ENCODE measurements at regions not wholly inside any gene's neighbourhood (a gene's known extent, or its start where the extent isn't known, plus 50 kb on each side); places are given as distances from the start of the nearest gene placed in this dataset.

DNA sequence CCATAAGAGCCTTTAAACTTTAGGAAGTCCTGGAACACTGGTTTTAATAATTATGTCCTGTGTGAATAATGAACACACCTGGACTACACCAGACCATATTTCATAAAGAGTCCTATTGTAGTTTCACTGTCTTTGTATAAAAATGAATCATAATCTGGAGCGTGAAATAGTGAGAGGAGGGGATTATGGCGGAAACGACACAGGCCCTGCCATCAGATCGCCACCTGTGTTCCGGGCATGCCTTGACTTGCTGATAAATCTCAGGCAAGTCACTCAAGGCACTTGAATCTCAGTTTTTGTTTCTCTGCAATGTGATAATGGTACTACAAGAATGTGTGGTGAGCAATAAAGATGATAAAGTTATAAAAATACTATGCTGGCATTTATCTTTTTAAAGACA is 995.5 kb downstream of the MCTP2 start:
- no peak for TF ChIP-seq EZH2 (IDR thresholded peaks at IDR 0.05; ENCODE audit: borderline replicate concordance, low read depth, low read length, poor library complexity, severe bottlenecking)
- Histone ChIP-seq H3K36me3 (ENCODE audit: insufficient read depth, low read length, poor library complexity, severe bottlenecking) (no peaks in the 10 kb centered on the region), H3K9me3 (ENCODE audit: low read depth, low read length, poor library complexity, severe bottlenecking) (no peaks in the 10 kb centered on the region), H3K27ac (ENCODE audit: low read depth, low read length, poor library complexity, severe bottlenecking) (no peak overlapping the region), H3K27me3 (replicated peaks; ENCODE audit: insufficient read depth, low read depth, low read length, poor library complexity) (no peaks in the 10 kb centered on the region), H3K4me1 (ENCODE audit: insufficient read depth, low read length, poor library complexity, severe bottlenecking) (no peaks in the 10 kb centered on the region), H3K4me3 (ENCODE audit: low read depth, low read length, poor library complexity, severe bottlenecking) (no peak overlapping the region)
- BruUV-seq (replicated peaks), result no TSS peak
- CTCF ChIA-PET, result no interaction called here
- no peak for DNase-seq (ENCODE audit: low spot score)
- intact Hi-C loops (cut with micrococcal nuclease; ENCODE audit: unreplicated experiment), result no loop called here
- POLR2A ChIA-PET (ENCODE audit: low non-redundant PET), result no interaction called here

DNA sequence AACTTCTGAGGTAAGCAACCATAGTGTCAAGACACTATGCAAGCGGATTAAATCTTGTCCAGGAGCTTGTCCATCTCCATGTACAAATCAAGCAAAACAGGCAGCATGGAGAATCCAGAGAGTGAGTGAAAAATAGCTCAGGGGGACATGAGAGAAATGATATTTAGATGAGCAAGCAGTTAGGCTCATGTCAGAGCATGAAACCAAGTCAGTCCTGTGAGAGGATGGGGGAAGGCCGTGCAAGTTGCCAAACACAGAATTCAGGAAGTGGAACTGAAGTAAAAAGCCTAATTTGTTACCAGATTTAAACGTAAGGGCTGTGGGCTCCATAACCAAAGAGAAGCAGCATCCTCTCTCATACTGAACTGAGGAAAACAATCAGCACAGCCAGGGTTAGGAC is 995.9 kb downstream of the MCTP2 start:
- no TSS peak for BruUV-seq (replicated peaks)
- no peaks in the 10 kb centered on the region for H3K4me1 ChIP-seq (ENCODE audit: insufficient read depth, low read length, poor library complexity, severe bottlenecking)
- H3K27me3 ChIP-seq (replicated peaks; ENCODE audit: insufficient read depth, low read depth, low read length, poor library complexity), result no peaks in the 10 kb centered on the region
- intact Hi-C loops (cut with micrococcal nuclease; ENCODE audit: unreplicated experiment), result no loop called here
- no peaks in the 10 kb centered on the region for H3K36me3 ChIP-seq (ENCODE audit: insufficient read depth, low read length, poor library complexity, severe bottlenecking)
- no peak for DNase-seq (ENCODE audit: low spot score)
- H3K4me3 ChIP-seq (ENCODE audit: low read depth, low read length, poor library complexity, severe bottlenecking), result no peak overlapping the region
- CTCF ChIA-PET, result no interaction called here
- POLR2A ChIA-PET (ENCODE audit: low non-redundant PET), result no interaction called here
- TF ChIP-seq EZH2 (IDR thresholded peaks at IDR 0.05; ENCODE audit: borderline replicate concordance, low read depth, low read length, poor library complexity, severe bottlenecking), result no peak
- TF ChIP-seq, protein P1, sequence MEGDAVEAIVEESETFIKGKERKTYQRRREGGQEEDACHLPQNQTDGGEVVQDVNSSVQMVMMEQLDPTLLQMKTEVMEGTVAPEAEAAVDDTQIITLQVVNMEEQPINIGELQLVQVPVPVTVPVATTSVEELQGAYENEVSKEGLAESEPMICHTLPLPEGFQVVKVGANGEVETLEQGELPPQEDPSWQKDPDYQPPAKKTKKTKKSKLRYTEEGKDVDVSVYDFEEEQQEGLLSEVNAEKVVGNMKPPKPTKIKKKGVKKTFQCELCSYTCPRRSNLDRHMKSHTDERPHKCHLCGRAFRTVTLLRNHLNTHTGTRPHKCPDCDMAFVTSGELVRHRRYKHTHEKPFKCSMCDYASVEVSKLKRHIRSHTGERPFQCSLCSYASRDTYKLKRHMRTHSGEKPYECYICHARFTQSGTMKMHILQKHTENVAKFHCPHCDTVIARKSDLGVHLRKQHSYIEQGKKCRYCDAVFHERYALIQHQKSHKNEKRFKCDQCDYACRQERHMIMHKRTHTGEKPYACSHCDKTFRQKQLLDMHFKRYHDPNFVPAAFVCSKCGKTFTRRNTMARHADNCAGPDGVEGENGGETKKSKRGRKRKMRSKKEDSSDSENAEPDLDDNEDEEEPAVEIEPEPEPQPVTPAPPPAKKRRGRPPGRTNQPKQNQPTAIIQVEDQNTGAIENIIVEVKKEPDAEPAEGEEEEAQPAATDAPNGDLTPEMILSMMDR (conservative IDR thresholded peaks at IDR 0.05; ENCODE audit: low read depth, low read length), result no peak
- no peak overlapping the region for H3K27ac ChIP-seq (ENCODE audit: low read depth, low read length, poor library complexity, severe bottlenecking)
- no peaks in the 10 kb centered on the region for H3K9me3 ChIP-seq (ENCODE audit: low read depth, low read length, poor library complexity, severe bottlenecking)

DNA sequence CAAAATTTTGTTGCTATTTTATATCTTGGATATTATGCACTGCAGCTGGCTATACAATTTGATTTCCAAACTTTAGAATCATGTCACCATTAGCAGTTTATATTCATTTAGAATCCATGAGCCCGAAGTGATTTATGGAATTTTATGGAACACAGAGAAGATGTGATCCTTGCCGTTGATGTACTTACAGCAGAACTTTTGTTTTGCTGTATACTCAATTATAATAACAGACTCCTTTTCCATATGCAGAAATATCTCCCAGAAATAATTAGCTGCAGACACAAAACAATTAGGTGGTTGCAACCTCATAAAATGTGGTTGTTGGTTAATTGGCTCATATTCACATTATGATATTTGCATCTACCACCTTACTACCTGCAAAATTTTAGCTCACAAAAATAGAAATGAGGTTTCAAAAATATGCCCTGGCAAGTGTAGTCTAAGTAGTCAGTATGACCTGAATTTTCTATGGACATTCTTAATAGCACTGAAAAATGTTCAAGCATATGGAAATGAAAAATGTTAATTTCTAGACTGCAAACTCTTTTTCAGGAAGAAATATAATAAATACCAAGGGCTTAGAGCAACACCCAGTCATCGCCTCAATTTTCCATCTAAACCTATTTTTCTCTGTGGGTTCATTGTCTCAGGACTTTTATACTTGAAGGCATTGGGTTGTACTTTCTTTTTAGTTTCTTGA is 997.6 kb downstream of the MCTP2 start:
- Histone ChIP-seq H3K4me1 (ENCODE audit: insufficient read depth, low read length, poor library complexity, severe bottlenecking) (no peaks in the 10 kb centered on the region), H3K4me3 (ENCODE audit: low read depth, low read length, poor library complexity, severe bottlenecking) (no peak overlapping the region), H3K27ac (ENCODE audit: low read depth, low read length, poor library complexity, severe bottlenecking) (no peak overlapping the region), H3K27me3 (replicated peaks; ENCODE audit: insufficient read depth, low read depth, low read length, poor library complexity) (no peaks in the 10 kb centered on the region), H3K36me3 (ENCODE audit: insufficient read depth, low read length, poor library complexity, severe bottlenecking) (no peaks in the 10 kb centered on the region), H3K9me3 (ENCODE audit: low read depth, low read length, poor library complexity, severe bottlenecking) (no peaks in the 10 kb centered on the region)
- intact Hi-C loops (cut with micrococcal nuclease; ENCODE audit: unreplicated experiment), result no loop called here
- no peak for TF ChIP-seq EZH2 (IDR thresholded peaks at IDR 0.05; ENCODE audit: borderline replicate concordance, low read depth, low read length, poor library complexity, severe bottlenecking)
- TF ChIP-seq, protein P1 (conservative IDR thresholded peaks at IDR 0.05; ENCODE audit: low read depth, low read length), result no peak
- no TSS peak for BruUV-seq (replicated peaks)
- CTCF ChIA-PET, result no interaction called here
- POLR2A ChIA-PET (ENCODE audit: low non-redundant PET), result interaction anchor here (0.7 kb wide), 1 partner anchor 9 kb away, joined by 8 read pairs; no protein-coding TSS in a partner anchor
- DNase-seq (ENCODE audit: low spot score), result no peak

DNA sequence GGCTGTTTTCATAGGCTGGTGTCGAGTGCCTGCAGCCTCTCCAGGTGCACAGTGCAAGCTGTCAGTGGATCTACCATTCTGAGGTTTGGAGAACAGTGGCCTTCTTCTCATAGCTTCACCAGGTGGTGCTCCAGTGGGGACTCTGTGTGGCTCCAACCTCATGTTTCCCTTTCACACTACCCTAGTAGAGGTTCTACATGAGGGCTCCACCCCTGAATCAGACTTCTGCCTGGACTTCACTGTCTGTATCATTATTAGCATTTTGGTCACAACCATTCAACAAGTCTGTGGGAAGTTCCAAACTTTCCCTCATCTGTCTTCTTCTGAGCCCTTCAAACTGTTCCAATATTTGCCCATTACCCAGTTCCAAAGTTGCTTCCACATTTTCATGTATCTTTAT is 1003.7 kb downstream of the MCTP2 start:
- CTCF ChIA-PET, result no interaction called here
- Histone ChIP-seq H3K27ac (ENCODE audit: low read depth, low read length, poor library complexity, severe bottlenecking) (no peak overlapping the region), H3K4me1 (ENCODE audit: insufficient read depth, low read length, poor library complexity, severe bottlenecking) (no peaks in the 10 kb centered on the region), H3K36me3 (ENCODE audit: insufficient read depth, low read length, poor library complexity, severe bottlenecking) (no peaks in the 10 kb centered on the region), H3K9me3 (ENCODE audit: low read depth, low read length, poor library complexity, severe bottlenecking) (peaks cover 10% of the 10 kb centered on the region), H3K4me3 (ENCODE audit: low read depth, low read length, poor library complexity, severe bottlenecking) (no peak overlapping the region), H3K27me3 (replicated peaks; ENCODE audit: insufficient read depth, low read depth, low read length, poor library complexity) (no peaks in the 10 kb centered on the region)
- POLR2A ChIA-PET (ENCODE audit: low non-redundant PET), result no interaction called here
- no TSS peak for BruUV-seq (replicated peaks)
- DNase-seq (ENCODE audit: low spot score), result no peak
- intact Hi-C loops (cut with micrococcal nuclease; ENCODE audit: unreplicated experiment), result no loop called here
- TF ChIP-seq, protein P1 (conservative IDR thresholded peaks at IDR 0.05; ENCODE audit: low read depth, low read length), result no peak
- TF ChIP-seq EZH2 (IDR thresholded peaks at IDR 0.05; ENCODE audit: borderline replicate concordance, low read depth, low read length, poor library complexity, severe bottlenecking), result no peak
